Ishikawa (cell line): ENCODE measurements at regions not wholly inside any gene's neighbourhood (a gene's known extent, or its start where the extent isn't known, plus 50 kb on each side); places are given as distances from the start of the nearest gene placed in this dataset.

Experiments
- CEBPB ChIP-seq: IDR thresholded peaks from 2 replicates; pipeline ENCODE4 v1.6.1; 2012
- EGR1 ChIP-seq: IDR thresholded peaks from 2 replicates; pipeline ENCODE4 v1.6.1; 2012
- EP300 ChIP-seq: IDR thresholded peaks from 2 replicates; pipeline ENCODE4 v1.6.1; 2012; ENCODE audit warnings: borderline replicate concordance
- FOXM1 ChIP-seq: IDR thresholded peaks from 2 replicates; pipeline ENCODE4 v1.6.1; 2012; ENCODE audit warnings: low read depth, borderline replicate concordance
- MAX ChIP-seq: IDR thresholded peaks from 2 replicates; pipeline ENCODE4 v1.6.1; 2012
- NFIC ChIP-seq: IDR thresholded peaks from 2 replicates; pipeline ENCODE4 v1.6.1; 2012
- RAD21 ChIP-seq: IDR thresholded peaks from 2 replicates; pipeline ENCODE4 v1.6.1; 2012; ENCODE audit warnings: low read depth
- REST ChIP-seq: IDR thresholded peaks from 2 replicates; pipeline ENCODE4 v1.6.1; 2012; ENCODE audit warnings: low read depth, mild to moderate bottlenecking
- TAF1 ChIP-seq: IDR thresholded peaks from 2 replicates; pipeline ENCODE4 v1.6.1; 2012; ENCODE audit warnings: low read depth, mild to moderate bottlenecking
- TEAD4 ChIP-seq: IDR thresholded peaks from 2 replicates; pipeline ENCODE4 v1.6.1; 2012
- USF1 ChIP-seq: IDR thresholded peaks from 2 replicates; pipeline ENCODE4 v1.6.1; 2012
- YY1 ChIP-seq: IDR thresholded peaks from 2 replicates; pipeline ENCODE4 v1.6.1; 2012; ENCODE audit warnings: low read depth
- ZBTB7A ChIP-seq: IDR thresholded peaks from 2 replicates; pipeline ENCODE4 v1.6.1; 2012; ENCODE audit warnings: low read depth

GRCh38 chr18:46369323-46369722 is 265.1 kb downstream of the HAUS1 start:
- TF ChIP-seq EP300 = no peak
- no peak for TF ChIP-seq EGR1
- TF ChIP-seq TAF1 = no peak
- TF ChIP-seq REST = no peak
- TF ChIP-seq CEBPB = no peak
- TF ChIP-seq USF1 = no peak
- no peak for TF ChIP-seq TEAD4
- TF ChIP-seq RAD21 = no peak
- no peak for TF ChIP-seq MAX
- TF ChIP-seq YY1 = no peak
- TF ChIP-seq ZBTB7A = no peak
- TF ChIP-seq FOXM1 = no peak
- no peak for TF ChIP-seq NFIC
